ENCODE measurements at regions not wholly inside any gene's neighbourhood (a gene's known extent, or its start where the extent isn't known, plus 50 kb on each side); places are given as distances from the start of the nearest gene placed in this dataset.

GRCh38 chr22:48823941-48824340 is 1003.7 kb downstream of the BRD1 start:
- no peak for TF ChIP-seq CTCF (IDR thresholded peaks at IDR 0.05; ENCODE audit: low read length)
- no peak for TF ChIP-seq EZH2 (optimal IDR thresholded peaks at IDR 0.05; ENCODE audit: low read depth, low read length)
- TF ChIP-seq EZH2phosphoT487 (IDR thresholded peaks at IDR 0.05; ENCODE audit: low read length), result no peak

Data from MM.1S (cell line).